HepG2 (cell line): ENCODE measurements at regions not wholly inside any gene's neighbourhood (a gene's known extent, or its start where the extent isn't known, plus 50 kb on each side); places are given as distances from the start of the nearest gene placed in this dataset.

Source experiments
- ATAC-seq: fragments of 200-7000 bp; cut with Tn5 transposase; 3 replicates; pipeline ENCODE4 v1.9.1; 2020; ENCODE audit warnings: mild to moderate bottlenecking, moderate library complexity
- BruUV-seq: library from RNA; stranded (reverse); fragments of 400-500 nt; replicated peaks from 2 replicates; lab custom pipeline; 2021; lab: Mats Ljungman, UMichigan
- CTCF ChIA-PET: fragments of 300-600 bp; formaldehyde crosslinking; extraction: SDS; loops from one replicate; lab custom pipeline; 2021; ENCODE audit warnings: low total read pairs, inconsistent platforms, low intra/inter-chr PET ratio; lab: Yijun Ruan, JAX
- POLR2A ChIA-PET: fragments of 350-600 bp; sonication (Branson Sonifier 250); formaldehyde crosslinking; loops from one replicate; lab custom pipeline; 2020; ENCODE audit warnings: antibody characterized with exemption, inconsistent platforms; lab: Yijun Ruan, JAX
- DNase-seq: peaks from one replicate; pipeline ENCODE4 v3.0.0-alpha.2; 2015; ENCODE audit warnings: low spot score
- FAIRE-seq: peaks from 3 replicates; lab custom pipeline; 2011; peaks lifted over from hg19 to GRCh38; lab: Jason Lieb, UNC
- H2AFZ ChIP-seq: one replicate; pipeline ENCODE4 v1.6.1; 2011; ENCODE audit warnings: low read length, inconsistent platforms
- H3K27ac ChIP-seq: fragments of 300-600 bp; 3 replicates; pipeline ENCODE4 v1.8.0; 2011; ENCODE audit warnings: mixed run types, mild to moderate bottlenecking, mixed read lengths, low read length, inconsistent platforms; ENCODE audit not compliant: insufficient read depth; ENCODE audit errors: extremely low read length
- H3K27me3 ChIP-seq, 2 experiments: fragments of 200-600 bp in 1 of 2; 2 replicates in 1 of 2; 3 replicates in 1 of 2; pipeline versions ENCODE4 v1.6.0 to v1.8.0; 2011; ENCODE audit warnings: low read length in 2 of 2, mild to moderate bottlenecking in 2 of 2, moderate library complexity in 2 of 2, inconsistent platforms in 1 of 2; ENCODE audit not compliant: insufficient read depth in 2 of 2, control insufficient read depth in 1 of 2
- H3K36me3 ChIP-seq, 2 experiments: fragments of 200-600 bp in 1 of 2; replicated peaks in 1 of 2; 2 replicates in 1 of 2; 3 replicates in 1 of 2; pipeline versions ENCODE4 v1.5.1 to v1.8.0; 2011; ENCODE audit warnings: low read length in 2 of 2, inconsistent platforms in 1 of 2; ENCODE audit not compliant: insufficient read depth in 2 of 2, control insufficient read depth in 1 of 2
- H3K4me1 ChIP-seq: 2 replicates; pipeline ENCODE4 v1.5.1; 2012; ENCODE audit warnings: low read length, inconsistent platforms; ENCODE audit not compliant: insufficient read depth
- H3K4me2 ChIP-seq: 2 replicates; pipeline ENCODE4 v1.6.0; 2011; ENCODE audit warnings: low read depth, low read length, inconsistent platforms
- H3K4me3 ChIP-seq, 3 experiments: fragments of 200-600 bp in 1 of 3; sonication (generic), shearing (Covaris generic) in 1 of 3; replicated peaks in 1 of 3; 2 replicates each; pipeline ENCODE4 v1.5.1; 2011 to 2016; ENCODE audit warnings: low read length in 3 of 3, inconsistent platforms in 2 of 3, low read depth in 2 of 3, mild to moderate bottlenecking in 2 of 3, control low read depth in 1 of 3, mixed read lengths in 1 of 3; ENCODE audit not compliant: insufficient read depth in 1 of 3
- H3K79me2 ChIP-seq: one replicate; pipeline ENCODE4 v1.6.1; 2011; ENCODE audit warnings: low read length, inconsistent platforms; ENCODE audit not compliant: insufficient read depth
- H3K9ac ChIP-seq: 2 replicates; pipeline ENCODE4 v1.6.0; 2011; ENCODE audit warnings: mild to moderate bottlenecking, low read depth, low read length, inconsistent platforms; ENCODE audit not compliant: insufficient read depth
- H3K9me3 ChIP-seq: 2 replicates; pipeline ENCODE4 v1.5.1; 2012; ENCODE audit warnings: mild to moderate bottlenecking, low read length
- H4K20me1 ChIP-seq: 2 replicates; pipeline ENCODE4 v1.6.0; 2011; ENCODE audit warnings: inconsistent platforms, mild to moderate bottlenecking, low read length, moderate library complexity; ENCODE audit not compliant: insufficient read depth
- EHMT2 ChIP-seq: fragments of 200-600 bp; sonication (generic); IDR thresholded peaks from 2 replicates; pipeline ENCODE4 v1.7.0; 2017; ENCODE audit warnings: antibody characterized with exemption, low read depth, low read length, borderline replicate concordance
- HNF1A ChIP-seq, 2 experiments: sonication (generic) in 1 of 2; formaldehyde crosslinking in 1 of 2; IDR thresholded peaks; 2 replicates each; pipeline versions ENCODE4 v1.4.0 to v1.6.1; 2016 to 2020; ENCODE audit warnings: borderline replicate concordance in 1 of 2, low read depth in 1 of 2, mild to moderate bottlenecking in 1 of 2, missing genetic modification reagents in 1 of 2
- MXD1 ChIP-seq: sonication (generic); formaldehyde crosslinking; IDR thresholded peaks from 2 replicates; pipeline ENCODE4 v1.4.0; 2020; ENCODE audit warnings: mild to moderate bottlenecking, missing genetic modification reagents
- TBX2 ChIP-seq: sonication (generic); formaldehyde crosslinking; IDR thresholded peaks from 2 replicates; pipeline ENCODE4 v1.5.0; 2020; ENCODE audit warnings: missing genetic modification reagents, mild to moderate bottlenecking, borderline replicate concordance
- ZBTB39 ChIP-seq: sonication (generic); formaldehyde crosslinking; IDR thresholded peaks from 2 replicates; pipeline ENCODE4 v1.5.0; 2020; ENCODE audit warnings: missing genetic modification reagents
- ZNF552 ChIP-seq: sonication (generic); formaldehyde crosslinking; IDR thresholded peaks from 2 replicates; pipeline ENCODE4 v1.9.0; 2022; ENCODE audit warnings: missing genetic modification reagents, mild to moderate bottlenecking, borderline replicate concordance
- ZNF687 ChIP-seq: sonication (generic); formaldehyde crosslinking; IDR thresholded peaks from 2 replicates; pipeline ENCODE4 v1.5.1; 2020; ENCODE audit warnings: mild to moderate bottlenecking, missing genetic modification reagents, moderate library complexity
- WGBS: methylation state at CpG from one replicate; pipeline ENCODE4 v1.1.6; 2017; ENCODE audit warnings: low lambda C conversion rate; 5-methylcytosine and 5-hydroxymethylcytosine counted together
- in situ Hi-C: cut with HindIII; loops from 2 replicates; pipeline ENCODE4 v1.10.0; 2017; ENCODE audit warnings: low pct_unique_long_range_greater_than_20kb; ENCODE audit not compliant: extremely low pct_ligation_motif_present
- intact Hi-C: fragments of 100-400 bp; cut with micrococcal nuclease; formaldehyde crosslinking; loops from one replicate; pipeline ENCODE4 v1.10.0; 2022; ENCODE audit not compliant: unreplicated experiment
- TF ChIP-seq, protein P1 (sequence below): sonication (generic); formaldehyde crosslinking; IDR thresholded peaks from 2 replicates; pipeline ENCODE4 v1.5.1; 2020; ENCODE audit warnings: missing genetic modification reagents, mild to moderate bottlenecking, borderline replicate concordance

GRCh38 chr21:43267391-43268085 is 98.7 kb downstream of the CRYAA start:
- 50% methylated on average over 14 of the region's 15 CpGs for WGBS
- Histone ChIP-seq H4K20me1 (no peaks in the 10 kb centered on the region), H3K27me3 (peaks cover under 1 to 6% of the 10 kb centered on the region in 2 experiments; a peak in 2 of 5 replicates), H2AFZ (no peak overlapping the region), H3K79me2 (no peaks in the 10 kb centered on the region), H3K9me3 (peaks cover 2% of the 10 kb centered on the region), H3K4me1 (peaks cover 53% of the 10 kb centered on the region), H3K36me3 (no peaks in the 10 kb centered on the region), H3K4me3 (peak overlapping the region in 1 of 3 experiments; percentile 13; a peak in 1 of 6 replicates), H3K4me2 (peak overlapping the region; percentile 43), H3K27ac (no peak overlapping the region), H3K9ac (no peak overlapping the region)
- no peak for DNase-seq
- ATAC-seq: peak; percentile 35
- in situ Hi-C loops: no loop called here
- intact Hi-C loops: no loop called here
- TF ChIP-seq TBX2 (CRISPR knock-in tag) (peak; percentile 31; the same call in 1 of the 2 replicates), MXD1 (CRISPR knock-in tag) (no peak), HNF1A (IDR thresholded peaks at IDR 0.05; ENCODE audit: low read depth) (no peak), HNF1A (CRISPR knock-in tag; IDR thresholded peaks at IDR 0.05; ENCODE audit: borderline replicate concordance) (0 out of 2 replicates have a peak, but pooled peaks have one; percentile 15), ZNF552 (CRISPR knock-in tag) (no peak), ZBTB39 (CRISPR knock-in tag) (no peak), ZNF687 (CRISPR knock-in tag) (peak; percentile 30; the same call in 1 of the 2 replicates), EHMT2 (no peak)
- TF ChIP-seq, protein P1, sequence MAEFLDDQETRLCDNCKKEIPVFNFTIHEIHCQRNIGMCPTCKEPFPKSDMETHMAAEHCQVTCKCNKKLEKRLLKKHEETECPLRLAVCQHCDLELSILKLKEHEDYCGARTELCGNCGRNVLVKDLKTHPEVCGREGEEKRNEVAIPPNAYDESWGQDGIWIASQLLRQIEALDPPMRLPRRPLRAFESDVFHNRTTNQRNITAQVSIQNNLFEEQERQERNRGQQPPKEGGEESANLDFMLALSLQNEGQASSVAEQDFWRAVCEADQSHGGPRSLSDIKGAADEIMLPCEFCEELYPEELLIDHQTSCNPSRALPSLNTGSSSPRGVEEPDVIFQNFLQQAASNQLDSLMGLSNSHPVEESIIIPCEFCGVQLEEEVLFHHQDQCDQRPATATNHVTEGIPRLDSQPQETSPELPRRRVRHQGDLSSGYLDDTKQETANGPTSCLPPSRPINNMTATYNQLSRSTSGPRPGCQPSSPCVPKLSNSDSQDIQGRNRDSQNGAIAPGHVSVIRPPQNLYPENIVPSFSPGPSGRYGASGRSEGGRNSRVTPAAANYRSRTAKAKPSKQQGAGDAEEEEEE (CRISPR knock-in tag): no peak
- ChIA-PET CTCF (no interaction called here), POLR2A (interaction anchor here (1.3 to 3.3 kb wide), 3 partner anchors 15 to 75 kb away, joined by 3 to 17 read pairs (median 4); no protein-coding TSS in a partner anchor)
- no TSS peak for BruUV-seq
- FAIRE-seq: no peak
